ENCODE measurements at regions not wholly inside any gene's neighbourhood (a gene's known extent, or its start where the extent isn't known, plus 50 kb on each side); places are given as distances from the start of the nearest gene placed in this dataset.

DNA sequence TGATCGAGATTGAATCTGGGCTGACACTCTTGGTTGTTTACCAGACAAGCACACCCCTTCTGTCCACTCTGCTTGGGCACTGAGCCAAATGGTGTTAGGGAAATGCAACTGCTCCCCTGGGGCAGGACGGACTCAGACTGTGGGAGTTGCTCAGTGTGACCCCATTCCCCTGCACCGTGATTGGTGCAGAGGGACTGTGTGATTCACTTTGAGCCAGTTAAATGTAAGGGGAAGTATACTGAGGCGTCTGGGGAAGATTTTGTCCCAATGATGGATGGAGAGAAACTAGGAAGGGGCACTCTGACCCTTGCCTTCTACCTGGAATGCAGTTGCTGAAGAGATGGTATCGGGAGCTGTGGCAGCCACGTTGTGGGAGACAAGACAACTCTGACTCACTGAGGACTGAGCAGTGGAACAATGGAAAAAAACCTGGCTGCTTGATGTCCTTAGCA is 196.0 kb upstream of the ANKRD55 start:
- ATAC-seq = peak; percentile 48
- no peaks in the 10 kb centered on the region for H3K27me3 ChIP-seq
- intact Hi-C loops (cut with DNase I) = no loop called here
- H3K9me3 ChIP-seq = no peaks in the 10 kb centered on the region
- no peak for DNase-seq
- H3K36me3 ChIP-seq = no peaks in the 10 kb centered on the region
- no peak overlapping the region for H3K4me3 ChIP-seq
- H3K4me1 ChIP-seq = no peaks in the 10 kb centered on the region
- TF ChIP-seq, protein P1, sequence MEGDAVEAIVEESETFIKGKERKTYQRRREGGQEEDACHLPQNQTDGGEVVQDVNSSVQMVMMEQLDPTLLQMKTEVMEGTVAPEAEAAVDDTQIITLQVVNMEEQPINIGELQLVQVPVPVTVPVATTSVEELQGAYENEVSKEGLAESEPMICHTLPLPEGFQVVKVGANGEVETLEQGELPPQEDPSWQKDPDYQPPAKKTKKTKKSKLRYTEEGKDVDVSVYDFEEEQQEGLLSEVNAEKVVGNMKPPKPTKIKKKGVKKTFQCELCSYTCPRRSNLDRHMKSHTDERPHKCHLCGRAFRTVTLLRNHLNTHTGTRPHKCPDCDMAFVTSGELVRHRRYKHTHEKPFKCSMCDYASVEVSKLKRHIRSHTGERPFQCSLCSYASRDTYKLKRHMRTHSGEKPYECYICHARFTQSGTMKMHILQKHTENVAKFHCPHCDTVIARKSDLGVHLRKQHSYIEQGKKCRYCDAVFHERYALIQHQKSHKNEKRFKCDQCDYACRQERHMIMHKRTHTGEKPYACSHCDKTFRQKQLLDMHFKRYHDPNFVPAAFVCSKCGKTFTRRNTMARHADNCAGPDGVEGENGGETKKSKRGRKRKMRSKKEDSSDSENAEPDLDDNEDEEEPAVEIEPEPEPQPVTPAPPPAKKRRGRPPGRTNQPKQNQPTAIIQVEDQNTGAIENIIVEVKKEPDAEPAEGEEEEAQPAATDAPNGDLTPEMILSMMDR (IDR thresholded peaks at IDR 0.05) = no peak
- no peak overlapping the region for H3K27ac ChIP-seq

- no peak overlapping the region for H3K4me3 ChIP-seq
- H3K27ac ChIP-seq = no peak overlapping the region
- ATAC-seq (no peak), DNase-seq (no peak)
- no peaks in the 10 kb centered on the region for H3K4me1 ChIP-seq
- TF ChIP-seq, protein P1 (IDR thresholded peaks at IDR 0.05) = no peak
- no peaks in the 10 kb centered on the region for H3K36me3 ChIP-seq
- intact Hi-C loops (cut with DNase I) = no loop called here
- no peaks in the 10 kb centered on the region for H3K27me3 ChIP-seq
- no peaks in the 10 kb centered on the region for H3K9me3 ChIP-seq
Measured at GRCh38 chr5:56426693-56427092, 193.6 kb upstream of the ANKRD55 start.

GRCh38 chr5:56422076-56422762 is 189.1 kb upstream of the ANKRD55 start:
- peak; percentile 97 for ATAC-seq
- TF ChIP-seq, protein P1 (IDR thresholded peaks at IDR 0.05) = no peak
- intact Hi-C loops (cut with DNase I) = no loop called here
- Histone ChIP-seq H3K27ac (no peak overlapping the region), H3K4me3 (no peak overlapping the region), H3K36me3 (no peaks in the 10 kb centered on the region), H3K9me3 (no peaks in the 10 kb centered on the region), H3K27me3 (no peaks in the 10 kb centered on the region), H3K4me1 (no peaks in the 10 kb centered on the region)
- no peak for DNase-seq

DNA sequence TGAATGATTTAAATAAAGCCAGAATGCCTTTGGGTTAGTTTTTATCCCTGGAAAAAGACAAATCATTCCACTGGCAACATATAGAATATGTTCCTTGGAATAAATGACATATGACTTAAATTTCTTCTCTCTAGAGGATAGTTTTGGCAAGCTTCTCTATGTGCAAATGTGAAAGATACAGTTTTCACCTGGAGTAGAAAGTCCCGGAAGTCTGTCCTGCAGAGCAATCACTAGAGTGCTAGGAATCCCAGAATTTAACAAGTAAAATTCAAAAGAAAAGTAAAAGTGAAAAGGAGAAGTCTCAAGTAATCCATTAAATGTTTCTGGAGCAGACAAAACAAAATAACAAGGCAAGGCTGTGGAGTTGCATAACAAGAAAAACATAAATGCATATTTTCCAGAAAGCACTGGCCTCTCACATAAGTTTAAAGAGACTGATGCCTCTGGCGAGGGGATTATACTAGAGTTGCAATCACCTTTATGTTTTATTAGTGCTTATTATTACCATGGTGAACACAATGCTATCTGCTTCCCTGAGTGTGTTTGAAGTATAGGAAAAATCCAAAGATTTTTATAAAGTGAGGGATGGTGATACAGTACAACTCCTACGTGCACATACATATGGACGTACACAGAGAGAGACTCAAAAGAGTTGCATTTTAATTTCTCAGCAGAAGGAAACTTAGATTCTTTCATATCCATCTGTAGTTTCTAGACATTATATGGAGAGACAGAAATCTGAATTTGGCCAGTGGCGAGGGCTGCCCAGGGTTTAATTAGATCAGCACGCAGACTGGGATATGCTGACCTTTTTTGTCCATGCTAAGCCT is 188.3 kb upstream of the ANKRD55 start:
- Histone ChIP-seq H3K36me3 (no peaks in the 10 kb centered on the region), H3K4me3 (no peak overlapping the region), H3K4me1 (no peaks in the 10 kb centered on the region), H3K27me3 (no peaks in the 10 kb centered on the region), H3K9me3 (no peaks in the 10 kb centered on the region), H3K27ac (no peak overlapping the region)
- DNase-seq (no peak), ATAC-seq (no peak)
- TF ChIP-seq, protein P1 (IDR thresholded peaks at IDR 0.05) = no peak
- intact Hi-C loops (cut with DNase I) = no loop called here

DNA sequence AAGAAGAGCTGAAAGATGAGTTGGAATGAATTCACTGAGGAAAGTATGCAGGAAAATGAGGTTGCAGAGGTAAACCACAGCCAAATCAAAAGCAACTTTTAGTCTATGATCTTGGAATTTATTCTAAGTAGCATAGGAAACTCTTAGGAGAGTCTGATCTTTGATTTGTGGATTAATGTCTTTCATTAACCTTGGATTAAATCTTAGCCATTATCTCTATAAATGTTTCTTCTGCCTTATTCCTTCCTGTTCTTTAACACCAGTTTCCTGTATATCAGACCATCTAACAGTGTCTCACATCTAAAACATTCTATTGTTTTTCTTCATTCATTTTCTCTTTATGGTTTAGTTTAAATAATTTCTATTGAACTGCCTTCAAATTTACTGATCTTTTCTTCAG is 187.2 kb upstream of the ANKRD55 start:
- H3K27me3 ChIP-seq = no peaks in the 10 kb centered on the region
- H3K27ac ChIP-seq = no peak overlapping the region
- DNase-seq = no peak
- no peak for ATAC-seq
- no peak overlapping the region for H3K4me3 ChIP-seq
- TF ChIP-seq, protein P1 (IDR thresholded peaks at IDR 0.05) = no peak
- H3K36me3 ChIP-seq = no peaks in the 10 kb centered on the region
- H3K4me1 ChIP-seq = peaks cover 3% of the 10 kb centered on the region
- H3K9me3 ChIP-seq = no peaks in the 10 kb centered on the region
- intact Hi-C loops (cut with DNase I) = no loop called here

All from upper lobe of right lung (tissue), 1 donor.